NCI-H510A treated with DMSO at 0.1 percent for 48 hours (cell line): ENCODE measurements at regions not wholly inside any gene's neighbourhood (a gene's known extent, or its start where the extent isn't known, plus 50 kb on each side); places are given as distances from the start of the nearest gene placed in this dataset.

ENCODE experiments used
- DNase-seq: peaks from one replicate; lab custom pipeline; 2025; lab: John Stamatoyannopoulos, UW

DNA sequence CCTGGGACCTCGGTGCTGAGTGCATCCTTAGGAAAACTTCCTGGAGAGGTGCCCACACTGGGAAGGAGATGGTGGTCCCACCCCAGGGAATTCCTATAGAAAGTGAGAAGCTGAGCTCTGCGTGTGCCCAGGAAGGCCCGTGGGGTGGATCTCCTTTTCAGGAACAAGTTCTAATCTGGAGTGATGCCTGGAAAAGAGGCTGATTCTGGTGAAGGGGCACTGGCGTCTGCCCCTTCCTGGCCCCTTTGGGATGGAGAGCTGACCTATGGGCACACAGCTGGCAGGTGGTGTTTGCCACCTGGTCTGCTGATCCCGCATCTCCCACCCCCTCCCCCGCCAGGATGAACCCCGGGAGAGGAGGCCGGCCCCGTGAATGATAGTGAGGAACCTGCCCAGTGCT lies 142.0 kb upstream of the RTL1 start:
- no peak for DNase-seq

DNA sequence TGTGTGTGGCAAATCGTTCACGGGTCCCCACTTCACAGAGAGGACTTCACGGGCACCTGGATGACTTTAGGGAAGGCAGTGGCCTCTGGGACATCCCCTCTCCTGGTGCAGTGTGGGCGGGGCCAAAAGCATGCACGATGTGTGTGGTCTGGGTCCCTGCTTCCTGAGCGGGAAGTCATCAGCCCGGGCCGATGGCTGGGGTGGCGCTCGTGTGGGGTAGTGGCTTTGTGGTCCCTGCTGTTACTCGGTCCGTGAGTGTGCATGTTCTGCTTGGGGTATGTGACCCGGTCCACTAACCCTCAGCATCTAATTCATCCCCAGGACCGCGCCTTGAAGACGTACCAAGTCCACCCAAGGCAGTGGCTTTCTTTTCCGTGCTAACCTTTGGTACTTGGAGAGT lies 142.5 kb upstream of the RTL1 start:
- DNase-seq = no peak

DNA sequence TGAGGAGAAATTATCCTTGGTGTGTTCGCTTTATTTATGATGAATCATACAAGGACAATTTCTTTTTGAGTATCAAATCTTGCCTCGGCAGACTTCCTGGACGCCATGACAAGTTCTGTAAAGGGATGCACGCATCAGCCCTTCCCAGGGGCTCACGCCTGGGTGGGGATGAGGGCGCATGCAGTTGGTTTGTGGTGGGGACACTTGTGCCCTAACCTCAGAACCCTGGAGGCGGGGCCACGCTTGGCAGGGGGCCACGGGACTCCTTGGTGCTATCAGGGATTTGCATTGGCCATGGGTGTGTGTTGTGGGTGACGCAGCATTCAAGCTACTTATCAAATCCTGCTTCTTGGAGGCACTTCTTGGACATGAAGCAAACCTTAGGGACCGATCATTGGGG lies 143.8 kb upstream of the RTL1 start:
- no peak for DNase-seq

DNA sequence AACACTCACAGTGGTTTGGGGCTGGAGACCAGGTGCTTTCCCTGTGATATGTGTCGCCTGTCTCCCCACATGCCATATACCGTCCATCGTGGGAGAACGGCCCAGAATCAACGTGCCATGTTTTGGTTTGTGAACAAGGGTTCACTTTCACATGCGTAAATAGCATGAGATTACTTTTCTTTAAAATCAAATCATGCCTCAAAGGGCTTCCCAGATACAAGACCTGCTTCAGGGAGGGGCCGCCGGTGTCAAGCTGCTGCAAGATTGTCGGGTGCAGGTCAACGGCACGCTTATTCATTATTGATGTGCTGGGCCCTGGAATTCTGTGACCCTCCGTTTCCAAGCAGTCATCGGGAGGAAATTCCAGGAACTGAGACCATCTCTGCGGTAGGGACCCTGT lies 145.2 kb upstream of the RTL1 start:
- DNase-seq = no peak

DNA sequence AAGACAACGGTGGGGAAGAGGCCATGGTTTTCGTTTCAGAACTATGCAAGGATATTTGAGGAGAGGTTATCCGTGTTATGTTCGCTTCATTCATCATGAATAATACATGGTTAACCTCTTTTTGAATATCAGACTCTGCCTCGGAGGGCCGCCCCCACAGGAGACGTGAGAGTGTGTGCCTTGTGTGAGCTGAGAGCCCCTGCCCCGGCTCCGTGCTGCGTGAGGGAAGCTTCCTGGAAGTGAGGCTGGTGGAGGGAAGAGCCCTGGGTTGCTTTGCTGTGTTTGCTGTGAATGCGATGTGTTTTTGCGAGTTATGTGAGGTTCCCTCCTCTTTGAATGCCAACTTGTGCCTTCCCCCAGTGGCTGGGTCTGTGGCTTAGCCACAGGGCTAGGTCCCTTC lies 146.0 kb upstream of the RTL1 start:
- no peak for DNase-seq

DNA sequence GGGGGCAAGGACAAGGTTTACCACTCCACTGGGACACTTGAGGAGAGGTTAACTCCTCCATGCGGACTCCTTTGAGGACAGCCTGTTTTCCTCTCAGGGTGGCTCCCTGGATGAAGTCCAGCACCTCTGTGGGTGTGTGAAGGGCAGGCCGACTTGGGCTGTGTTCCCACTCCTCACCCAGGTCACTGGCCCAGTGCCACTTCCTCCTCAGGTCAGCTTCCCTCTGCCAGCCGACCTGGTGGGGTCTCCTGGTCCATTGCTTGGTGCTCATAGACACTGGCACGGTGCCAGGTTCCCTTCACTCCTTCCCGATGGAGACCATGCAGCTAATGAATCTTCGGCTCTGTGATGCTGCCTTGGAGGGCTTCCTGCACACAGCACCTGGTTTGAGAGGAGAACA lies 146.4 kb upstream of the RTL1 start:
- no peak for DNase-seq

DNA sequence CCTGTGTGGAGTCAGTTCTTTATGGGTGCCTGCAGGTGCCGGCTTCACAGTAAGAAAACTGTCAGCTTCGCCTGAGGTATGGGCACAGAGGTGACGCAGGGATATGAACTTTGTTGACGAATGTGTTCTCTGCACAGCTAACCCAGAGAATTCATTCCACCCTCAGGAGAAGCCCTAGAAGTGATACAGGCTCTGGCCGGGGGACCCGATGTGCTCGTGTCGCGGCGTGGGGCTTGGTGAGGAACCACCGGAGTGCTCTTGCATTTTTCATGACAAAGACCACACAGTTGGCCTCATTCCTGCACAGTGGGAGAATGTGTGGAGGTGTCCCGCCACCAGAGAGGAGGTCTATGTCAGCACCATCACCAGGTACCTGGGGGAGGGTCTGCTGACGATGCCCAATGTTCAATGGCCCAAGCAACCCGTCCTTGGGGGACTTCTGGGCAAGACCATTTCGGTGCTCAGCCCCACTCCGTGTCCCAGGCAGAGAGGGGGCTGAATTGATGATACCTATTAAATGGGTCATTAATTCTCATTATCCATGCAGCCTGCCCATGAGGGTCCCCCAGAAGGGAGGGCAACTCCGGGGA lies 147.5 kb upstream of the RTL1 start:
- DNase-seq = no peak

DNA sequence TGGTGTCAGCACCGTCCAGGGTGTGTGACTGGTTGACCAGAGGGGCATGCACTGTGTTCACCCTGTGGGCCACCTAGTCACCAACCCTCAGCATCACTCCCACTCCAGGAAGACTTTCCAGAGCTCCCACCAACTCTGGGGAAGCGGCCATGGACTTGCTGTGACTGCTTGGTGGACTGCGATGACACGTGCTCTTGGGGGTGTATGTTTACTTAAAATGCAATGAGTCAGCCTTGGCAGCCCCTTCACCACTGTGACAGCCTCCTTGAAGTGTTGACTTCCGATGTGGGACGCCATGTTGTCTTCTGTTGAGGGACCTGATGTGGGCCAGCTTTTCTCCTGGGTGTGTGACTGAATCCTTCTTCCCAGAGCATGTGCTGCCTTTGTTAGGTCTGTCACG lies 151.1 kb upstream of the RTL1 start:
- DNase-seq = no peak

DNA sequence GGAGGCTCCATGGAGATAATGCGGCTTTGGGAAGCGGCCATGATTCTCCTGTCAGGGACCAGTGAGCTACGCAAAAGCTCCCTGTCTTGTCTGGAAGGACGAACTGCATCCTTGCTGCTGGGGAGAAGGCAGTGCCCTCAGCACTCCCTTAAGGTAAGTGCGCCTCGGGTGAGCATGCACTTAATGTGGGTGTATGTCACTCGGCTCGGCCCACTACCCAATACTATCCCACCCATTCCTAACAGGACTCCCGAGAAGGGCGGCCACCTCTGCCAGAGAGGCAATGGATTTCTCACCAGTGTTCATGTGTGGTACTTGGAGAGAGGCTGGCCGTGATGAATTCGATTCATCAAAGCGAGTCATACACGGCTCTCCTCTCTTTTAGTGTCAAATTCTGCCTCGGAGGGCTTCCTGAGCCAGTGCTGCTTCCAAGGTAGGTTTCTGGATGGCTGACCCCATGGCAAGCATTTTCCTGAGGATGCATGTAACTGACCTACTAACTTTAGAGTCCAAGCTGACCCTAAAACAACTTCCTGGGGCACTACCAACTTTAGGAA lies 151.7 kb upstream of the RTL1 start:
- no peak for DNase-seq

DNA sequence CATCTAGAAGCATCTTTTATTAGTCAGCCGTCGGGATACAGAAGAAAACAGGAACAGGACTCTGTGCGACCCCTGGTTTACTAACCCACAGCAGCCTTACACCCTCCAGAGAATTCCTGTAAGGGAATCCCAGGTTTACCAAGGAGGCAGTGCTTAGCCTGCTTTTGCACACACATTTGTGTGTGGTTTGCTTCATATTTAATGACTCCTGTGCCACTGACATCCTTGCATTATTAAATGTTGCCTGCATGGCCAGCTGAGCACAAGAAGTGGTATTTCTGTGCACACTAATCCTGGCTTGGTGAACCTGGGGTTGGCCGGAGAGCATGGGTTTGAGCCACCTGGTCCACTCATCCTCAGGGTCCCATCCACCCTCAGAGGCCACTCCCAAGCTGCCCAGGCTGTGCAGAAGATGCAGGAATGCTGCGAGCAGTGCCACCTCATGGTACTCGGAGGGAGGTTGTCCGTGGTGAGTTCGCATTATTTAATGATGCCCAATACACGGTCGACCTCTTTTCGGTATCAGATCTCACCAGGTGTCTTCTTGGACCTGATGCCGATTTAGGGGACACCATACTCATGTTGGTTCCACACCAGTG lies 152.4 kb upstream of the RTL1 start:
- no peak for DNase-seq

DNA sequence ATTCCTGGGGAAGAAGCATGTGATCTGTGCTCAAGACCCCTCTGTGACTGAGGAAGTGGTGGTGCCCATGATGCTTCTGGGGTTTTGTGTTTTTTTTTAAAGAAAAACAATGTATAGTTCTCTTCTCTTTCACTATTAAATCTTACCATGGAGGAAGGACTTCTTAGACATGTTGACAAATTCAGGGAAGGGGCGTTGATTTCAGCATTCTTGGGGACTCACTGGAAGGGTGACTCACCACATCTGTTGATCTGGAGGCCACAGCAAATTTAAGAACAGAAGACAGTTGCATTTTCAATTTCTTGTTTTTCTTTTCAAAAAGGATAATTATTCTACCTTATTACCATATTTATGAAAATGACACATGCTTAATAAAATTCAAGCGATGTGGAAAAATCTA lies 152.9 kb upstream of the RTL1 start:
- no peak for DNase-seq

DNA sequence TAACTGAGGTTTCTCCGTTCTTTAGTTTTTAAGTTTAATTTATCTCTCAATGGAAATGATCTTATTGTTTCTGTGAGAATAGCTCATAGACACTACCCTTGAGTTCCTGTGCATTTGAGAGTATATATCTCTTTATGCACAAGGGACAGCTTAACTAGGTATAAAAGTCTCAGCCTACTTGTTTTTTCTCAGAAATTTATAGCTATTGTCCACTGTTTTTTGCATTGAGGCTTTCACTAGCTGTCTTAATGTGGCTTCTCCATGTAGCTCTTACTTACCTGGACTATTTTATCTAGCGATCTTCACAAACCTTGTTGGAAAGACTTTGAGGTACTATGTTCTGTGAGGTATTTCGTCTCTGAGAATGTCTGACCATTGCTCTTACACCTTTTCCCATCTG lies 153.9 kb upstream of the RTL1 start:
- no peak for DNase-seq

DNA sequence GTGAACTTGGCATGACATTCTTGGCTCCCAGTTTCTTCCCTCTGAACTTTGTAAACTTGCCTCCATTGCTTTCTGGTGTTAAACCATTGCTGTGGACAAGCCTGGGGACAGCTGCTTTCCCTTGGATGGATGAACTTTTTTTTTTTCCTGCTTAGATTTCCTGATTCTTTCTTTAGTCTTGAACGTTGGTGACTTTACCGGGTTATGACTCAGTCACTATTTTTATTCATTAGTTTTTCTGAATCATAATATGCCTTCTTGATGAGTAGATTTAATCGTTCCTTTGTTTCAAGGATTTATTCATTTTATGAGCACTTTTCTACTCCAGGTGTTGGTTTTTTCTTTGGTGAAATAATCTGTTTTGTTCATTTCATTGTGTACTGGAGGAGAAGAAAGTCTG lies 155.0 kb upstream of the RTL1 start:
- DNase-seq = no peak

DNA sequence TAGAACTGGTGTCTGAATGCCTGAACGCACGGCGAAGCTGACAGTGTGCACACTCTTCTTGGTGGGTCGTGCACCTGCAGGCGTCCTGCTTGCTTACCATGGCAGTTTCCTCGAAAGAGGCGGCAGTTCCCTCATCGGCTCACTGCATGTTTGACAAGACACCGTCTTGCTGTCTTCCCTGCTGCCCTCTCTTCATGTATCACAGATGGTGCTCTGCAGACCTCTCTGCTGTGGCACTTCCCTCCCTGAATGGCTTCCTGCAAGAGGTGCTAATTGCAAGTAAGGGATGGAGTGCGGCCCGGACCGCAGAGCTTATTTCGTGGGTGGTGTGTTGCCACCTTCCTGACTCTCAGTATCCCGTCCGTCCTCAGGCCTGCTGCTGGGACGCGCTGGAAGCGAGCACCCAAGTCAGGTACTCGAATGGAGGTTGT lies 156.7 kb upstream of the RTL1 start:
- no peak for DNase-seq

DNA sequence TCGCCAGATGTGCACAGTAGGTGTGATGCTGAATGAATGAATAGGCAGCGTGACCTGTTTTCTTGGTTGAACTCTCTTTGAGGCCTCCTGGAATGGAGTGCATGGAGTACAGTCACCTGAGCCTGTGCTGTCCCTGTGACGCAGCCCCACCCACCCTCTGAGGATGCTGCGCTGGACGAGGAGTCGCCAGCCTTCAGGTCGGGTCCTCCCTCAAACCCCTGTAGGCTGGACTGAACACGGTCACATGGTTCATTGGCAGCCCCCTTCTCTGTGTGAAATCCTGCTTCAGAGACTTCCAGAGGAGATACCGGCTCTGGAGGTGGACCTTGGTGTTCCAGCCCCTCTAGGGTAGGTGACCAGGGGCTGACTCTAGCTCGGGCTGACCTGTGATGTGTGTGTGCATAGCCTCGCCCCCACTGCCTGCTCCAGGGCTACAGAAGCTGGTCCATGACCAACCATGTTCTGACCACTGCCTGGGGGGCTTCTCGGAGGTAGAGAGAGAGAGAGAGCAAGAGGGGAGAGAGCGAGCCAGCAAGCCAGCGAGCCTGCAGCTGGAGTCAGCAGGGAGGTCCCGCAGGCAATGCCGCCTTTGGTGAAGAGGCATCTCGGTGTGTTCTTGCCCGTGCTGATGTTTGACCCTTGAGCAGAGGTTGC lies 158.0 kb upstream of the RTL1 start:
- DNase-seq = no peak

DNA sequence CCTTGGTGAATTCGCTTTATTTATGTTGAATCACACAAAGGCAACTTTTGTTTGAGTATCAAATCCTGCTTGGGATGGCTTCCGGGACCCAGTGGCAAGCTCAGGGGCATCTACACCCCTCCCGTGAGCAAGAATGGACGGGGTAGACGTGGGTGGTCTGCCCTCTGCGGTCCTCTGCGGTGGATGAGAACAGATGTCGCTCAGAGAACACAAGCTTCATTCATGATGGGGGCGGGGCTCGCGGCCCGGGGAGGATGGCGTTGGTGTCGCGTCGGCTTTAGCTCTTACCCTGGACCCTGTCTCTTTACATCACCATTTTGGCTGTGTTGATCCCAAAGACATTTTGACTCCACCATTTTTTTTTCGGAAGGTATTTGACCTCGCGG lies 158.5 kb upstream of the RTL1 start:
- no peak for DNase-seq

DNA sequence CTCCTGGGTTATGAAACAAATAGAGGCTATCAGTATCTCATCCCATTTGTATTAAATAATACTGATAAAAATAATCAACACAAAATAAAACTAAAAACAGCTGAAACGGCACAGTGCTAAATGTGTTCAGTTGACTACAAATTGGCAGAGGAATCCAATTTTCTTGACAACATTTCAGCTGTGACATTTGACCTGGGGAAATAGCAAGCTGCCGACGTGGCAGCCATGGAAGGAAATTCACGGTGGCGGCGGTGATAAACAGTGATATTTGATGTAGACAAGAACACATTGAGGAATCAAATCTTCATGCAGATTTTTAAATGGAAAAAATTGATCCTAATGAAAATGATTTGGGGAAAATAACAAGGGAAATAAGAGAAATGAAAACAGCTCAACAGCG lies 159.1 kb upstream of the RTL1 start:
- DNase-seq = no peak

DNA sequence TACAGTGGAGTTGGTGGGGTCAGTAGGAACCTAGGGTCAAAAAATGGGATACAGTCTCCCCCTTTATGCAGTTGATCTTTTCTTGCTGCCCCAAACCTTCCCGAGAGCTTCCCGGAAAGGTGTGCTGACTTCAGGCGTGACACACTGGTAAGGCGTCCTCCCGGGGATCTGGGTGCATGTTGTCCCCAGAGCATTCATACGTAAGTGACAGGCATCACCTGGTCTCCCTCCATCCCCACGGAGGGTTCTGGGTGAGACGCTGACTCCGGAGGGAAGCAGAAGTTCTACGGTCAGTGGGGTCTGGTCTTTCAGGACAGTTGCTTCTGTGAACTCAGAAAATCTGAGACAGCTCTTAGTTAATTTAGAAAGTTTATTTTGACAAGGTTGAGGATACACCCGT lies 159.6 kb upstream of the RTL1 start:
- no peak for DNase-seq

DNA sequence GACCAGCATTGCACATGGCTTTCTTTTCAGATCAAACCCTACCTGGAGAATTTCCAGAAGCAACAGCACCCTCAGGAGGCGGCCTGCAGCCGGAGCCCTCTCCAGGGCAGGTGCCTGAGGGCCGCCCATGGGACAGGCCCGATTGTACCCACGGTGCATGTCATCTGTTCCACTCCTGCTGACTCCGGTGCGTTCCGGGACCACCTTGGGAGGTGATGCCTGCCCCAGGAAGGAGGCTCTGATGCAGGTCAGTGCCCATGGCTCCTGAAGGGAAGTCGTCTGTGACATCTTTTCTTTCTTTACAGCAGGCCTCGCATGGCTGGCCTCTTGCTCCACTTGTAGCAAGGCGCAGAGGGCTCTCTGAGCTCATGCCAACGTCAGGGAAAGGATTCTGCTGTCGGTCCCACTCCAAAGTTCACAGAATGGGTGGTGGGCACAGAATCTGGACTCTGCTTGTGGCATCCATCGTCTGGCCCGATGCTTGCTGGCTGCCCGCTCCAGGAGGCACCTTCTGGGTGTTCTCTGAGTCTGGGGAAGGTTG lies 160.7 kb upstream of the RTL1 start:
- no peak for DNase-seq

DNA sequence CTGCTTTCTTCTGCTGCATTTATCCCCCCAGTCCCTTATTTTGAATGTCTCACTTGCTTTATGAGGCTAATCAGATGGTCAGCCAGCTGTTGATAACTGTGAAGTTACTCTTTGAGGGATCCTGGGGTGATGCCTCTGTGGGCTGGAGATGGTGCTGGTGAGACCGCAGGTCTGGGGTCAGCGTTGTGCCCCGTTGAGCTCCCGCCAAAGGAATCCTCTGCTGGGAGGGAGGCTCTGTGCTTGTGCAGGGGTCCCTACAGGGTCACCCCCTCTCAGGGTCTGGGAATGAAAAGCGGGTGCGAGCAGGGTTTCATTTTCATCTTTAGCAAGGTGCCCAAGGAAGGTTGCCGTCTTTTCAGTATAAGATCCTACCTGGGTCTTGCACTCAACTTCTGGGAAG lies 161.2 kb upstream of the RTL1 start:
- no peak for DNase-seq

DNA sequence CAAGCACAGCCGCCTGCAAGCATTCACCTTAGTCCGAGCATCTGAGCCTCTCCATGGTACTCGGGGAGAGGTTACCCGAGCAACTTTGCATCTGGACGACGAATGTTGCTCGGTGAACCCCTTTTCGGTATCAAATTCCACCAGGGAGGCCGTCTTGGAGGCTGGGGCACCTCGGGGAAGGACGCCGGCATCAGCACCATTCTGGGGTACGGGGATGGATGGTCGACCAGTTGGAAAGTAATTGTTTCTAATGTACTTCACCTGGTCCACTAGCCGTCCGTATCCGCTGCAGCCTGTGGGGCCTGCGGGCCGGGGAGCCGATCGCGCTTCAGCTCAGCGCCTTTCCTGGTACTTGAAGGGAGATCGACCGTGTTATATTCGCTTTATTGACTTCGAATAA lies 161.7 kb upstream of the RTL1 start:
- no peak for DNase-seq

DNA sequence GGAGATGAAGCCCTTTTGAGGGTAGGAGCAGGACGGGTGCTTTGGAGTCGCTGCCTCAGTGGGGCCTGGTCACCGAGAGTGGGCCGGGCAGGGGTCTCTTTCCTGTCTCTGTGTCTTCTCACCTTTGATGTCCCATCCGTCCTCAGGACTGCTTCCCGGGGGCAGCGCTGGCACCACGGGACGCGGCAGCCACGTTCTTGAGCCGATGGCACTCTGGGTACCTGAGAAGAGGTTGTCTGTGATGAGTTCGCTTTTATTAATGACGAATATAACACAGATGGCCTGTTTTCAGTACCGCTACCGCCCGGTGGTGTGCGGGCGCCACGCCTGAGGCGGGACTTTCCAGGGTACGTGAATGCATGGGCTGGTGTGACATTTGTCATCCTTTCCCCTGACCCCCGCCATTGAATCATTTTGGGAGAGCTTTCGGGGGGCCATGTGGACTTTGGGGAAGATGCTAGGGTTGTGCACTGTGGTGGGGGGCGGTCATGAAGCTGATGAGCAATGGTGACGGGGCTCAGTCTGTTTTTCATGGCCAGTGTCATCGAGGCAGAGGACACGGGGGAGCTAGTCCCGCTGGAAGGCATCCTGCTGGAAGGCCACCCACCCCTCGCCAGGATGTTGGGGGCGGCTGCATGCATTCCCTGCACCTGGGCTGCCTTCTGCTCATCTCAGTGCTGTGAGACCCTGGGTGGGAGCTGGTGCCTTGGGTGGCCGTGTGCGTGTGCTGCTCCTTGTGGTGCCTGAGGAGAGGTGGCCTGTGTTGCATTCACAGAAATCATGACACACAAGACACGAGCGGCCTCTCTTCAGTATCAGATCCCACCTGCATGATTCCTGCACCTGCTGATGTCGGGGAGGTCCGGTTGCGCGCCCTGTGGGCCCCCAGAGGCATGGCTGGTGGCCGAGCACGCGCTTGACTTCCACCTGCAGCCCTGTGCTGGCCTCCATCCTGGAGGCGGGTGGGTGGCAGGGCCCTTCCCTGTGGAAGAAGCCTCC lies 162.5 kb upstream of the RTL1 start:
- no peak for DNase-seq
